ENCODE measurements at regions not wholly inside any gene's neighbourhood (a gene's known extent, or its start where the extent isn't known, plus 50 kb on each side); places are given as distances from the start of the nearest gene placed in this dataset.
"Not testable (repeated sequence)": the region's sequence is repeated elsewhere in the genome, so short reads cannot be mapped to it uniquely, and the experiment has no call there.

DNA sequence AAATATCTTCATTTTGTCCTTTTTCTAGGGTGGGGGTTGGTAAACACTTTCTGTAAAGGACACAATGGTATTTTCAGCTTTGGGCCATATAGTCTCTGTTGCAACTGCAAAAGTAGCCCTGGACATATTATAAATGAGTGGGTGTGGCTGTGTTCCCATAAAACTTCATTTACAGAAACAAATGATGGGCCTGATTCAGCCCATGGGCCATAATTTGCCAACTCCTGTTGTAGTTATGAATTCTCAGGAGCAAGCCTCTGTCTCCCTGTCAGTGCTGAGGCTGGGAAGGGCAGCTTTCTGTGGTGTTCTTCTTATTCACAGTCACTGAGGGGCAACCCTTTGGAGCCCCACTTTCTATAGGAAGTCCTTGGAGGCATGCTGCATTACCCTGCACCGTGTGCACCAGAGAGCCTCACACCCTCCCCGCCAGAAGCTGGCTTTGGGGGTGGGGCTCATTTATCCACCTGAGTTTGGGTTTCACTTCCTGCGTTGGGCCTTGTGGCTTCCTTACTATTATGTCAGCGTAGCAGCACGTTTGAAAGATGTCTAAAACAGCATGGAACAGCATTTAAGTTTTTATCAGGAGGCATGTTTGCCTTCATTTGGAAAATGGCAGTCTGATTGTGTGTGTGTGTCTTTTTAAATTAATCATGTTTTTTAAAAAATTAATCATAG is 60.8 kb upstream of the FAN1 start:
- not testable (repeated sequence) for DNase-seq (ENCODE audit: low read depth in 2 of 2)

DNA sequence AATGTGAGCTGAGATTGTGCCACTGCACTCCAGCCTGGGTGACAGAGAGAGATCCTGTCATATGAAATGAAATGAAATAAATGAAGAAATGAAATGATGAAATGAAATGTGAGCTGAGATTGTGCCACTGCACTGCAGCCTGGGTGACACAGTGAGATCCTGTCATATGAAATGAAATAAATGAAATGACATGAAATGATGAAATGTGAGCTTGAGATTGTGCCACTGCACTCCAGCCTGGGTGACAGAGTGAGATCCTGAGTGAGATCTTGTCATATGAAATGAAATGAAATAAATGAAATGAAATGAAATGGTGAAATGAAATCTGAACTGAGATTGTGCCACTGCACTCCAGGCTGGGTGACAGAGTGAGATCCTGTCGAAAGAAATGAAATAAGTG is 58.2 kb upstream of the FAN1 start:
- not testable (repeated sequence) for DNase-seq (ENCODE audit: low read depth in 2 of 2)
